Epithelial cell of esophagus (primary cell): ENCODE measurements at regions not wholly inside any gene's neighbourhood (a gene's known extent, or its start where the extent isn't known, plus 50 kb on each side); places are given as distances from the start of the nearest gene placed in this dataset.
A peak's percentile ranks its signal among the peaks of the same experiment; 100 is the strongest.

Source experiments
- DNase-seq: peaks from one replicate; pipeline ENCODE4 v3.0.0; 2010; ENCODE audit warnings: low read depth
- H3K4me3 ChIP-seq: 2 replicates; pipeline ENCODE4 v1.5.1; 2011; ENCODE audit warnings: mild to moderate bottlenecking, low read length, control low read depth
- CTCF ChIP-seq: IDR thresholded peaks from 2 replicates; pipeline ENCODE4 v1.5.1; 2011; ENCODE audit warnings: low read depth, mild to moderate bottlenecking, low read length, control low read depth, inconsistent platforms; ENCODE audit not compliant: insufficient read depth; ENCODE audit errors: missing control alignments

DNA sequence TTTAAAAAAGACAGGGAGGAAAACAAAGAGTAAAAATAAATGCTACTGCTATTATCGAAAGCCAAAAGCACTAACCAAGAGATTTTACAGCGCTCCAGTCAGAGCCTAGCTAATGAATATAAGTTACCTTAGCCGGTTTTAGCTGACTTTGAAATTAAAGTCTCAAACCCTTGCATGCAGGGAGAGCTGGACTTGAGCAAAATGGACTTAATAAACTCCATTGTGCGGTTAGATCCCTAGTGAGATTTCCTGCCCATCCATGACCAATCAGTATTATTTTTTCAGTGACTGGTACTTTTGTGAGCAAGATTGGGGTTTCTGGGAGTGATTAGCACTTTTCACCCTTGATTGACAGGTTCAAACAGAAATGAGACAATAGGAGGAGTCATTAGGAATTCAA, 333.4 kb upstream of the ADGRL2 start:
- DNase-seq, result no peak
- no peak overlapping the region for H3K4me3 ChIP-seq
- no peak for TF ChIP-seq CTCF

DNA sequence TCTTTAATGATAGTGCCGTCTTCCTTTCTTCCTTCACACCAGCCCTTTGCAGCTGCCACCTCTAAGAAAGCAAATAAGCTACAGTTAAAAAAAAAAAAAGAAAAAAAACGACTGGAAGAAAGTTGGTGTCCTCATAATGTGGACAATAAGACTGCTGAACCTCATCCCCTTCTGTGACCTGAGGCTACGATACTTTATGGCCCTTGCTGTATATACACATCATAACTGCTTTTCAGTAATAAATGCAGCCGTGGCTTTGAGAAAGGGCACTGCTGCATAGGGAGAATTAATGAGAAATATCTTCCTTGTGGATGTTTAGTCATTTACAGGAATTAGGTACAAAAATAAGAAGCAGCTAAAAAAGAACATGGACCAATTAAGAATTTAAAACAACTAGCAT, 333.8 kb upstream of the ADGRL2 start:
- TF ChIP-seq CTCF, result no peak
- H3K4me3 ChIP-seq, result no peak overlapping the region
- DNase-seq, result no peak

GRCh38 chr1:81463936-81464837, 336.5 kb upstream of the ADGRL2 start:
- no peak for DNase-seq
- no peak for TF ChIP-seq CTCF
- H3K4me3 ChIP-seq, result no peak overlapping the region

DNA sequence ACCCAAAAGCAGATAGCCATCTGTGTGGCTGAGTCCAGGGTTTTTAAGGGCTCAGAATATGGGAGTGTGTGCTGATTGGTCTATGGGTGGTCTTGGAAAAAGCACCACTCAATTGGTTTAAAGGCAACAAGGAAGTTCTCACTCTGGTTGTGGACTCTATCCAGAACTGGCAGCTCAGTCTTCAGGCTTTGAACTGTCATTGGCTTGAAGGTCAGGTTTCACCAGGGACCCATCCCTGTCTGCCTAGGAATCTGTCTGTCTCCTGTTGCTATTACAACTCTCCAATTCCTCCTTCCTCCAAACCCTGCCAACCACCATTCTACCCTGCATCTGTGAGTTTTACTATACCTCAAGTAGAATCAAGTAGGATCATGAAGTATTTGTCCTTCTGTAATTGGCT, 341.7 kb upstream of the ADGRL2 start:
- H3K4me3 ChIP-seq, result no peak overlapping the region
- no peak for TF ChIP-seq CTCF
- DNase-seq, result no peak

GRCh38 chr1:81458186-81458585, 342.5 kb upstream of the ADGRL2 start:
- no peak overlapping the region for H3K4me3 ChIP-seq
- no peak for TF ChIP-seq CTCF
- peak; percentile 56 for DNase-seq

DNA sequence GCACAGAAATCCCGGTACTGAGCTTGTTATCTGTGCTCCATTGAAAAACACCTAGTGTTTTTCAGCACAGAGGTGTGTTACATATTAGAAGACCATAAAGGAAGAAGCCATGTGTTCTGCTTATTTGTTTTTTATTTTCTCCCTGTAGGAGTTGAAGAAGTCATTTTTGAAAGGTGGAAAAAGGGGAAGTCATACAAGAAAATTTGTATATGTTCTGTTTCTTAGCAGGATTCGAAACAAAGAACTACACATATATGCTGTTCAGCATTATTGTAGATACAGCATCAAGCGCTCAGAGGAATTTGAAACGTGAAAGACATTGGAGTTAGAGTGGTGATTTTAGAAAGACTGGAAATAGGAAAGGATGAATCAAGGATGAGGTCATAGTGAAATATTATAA, 345.3 kb upstream of the ADGRL2 start:
- no peak overlapping the region for H3K4me3 ChIP-seq
- TF ChIP-seq CTCF, result no peak
- no peak for DNase-seq

DNA sequence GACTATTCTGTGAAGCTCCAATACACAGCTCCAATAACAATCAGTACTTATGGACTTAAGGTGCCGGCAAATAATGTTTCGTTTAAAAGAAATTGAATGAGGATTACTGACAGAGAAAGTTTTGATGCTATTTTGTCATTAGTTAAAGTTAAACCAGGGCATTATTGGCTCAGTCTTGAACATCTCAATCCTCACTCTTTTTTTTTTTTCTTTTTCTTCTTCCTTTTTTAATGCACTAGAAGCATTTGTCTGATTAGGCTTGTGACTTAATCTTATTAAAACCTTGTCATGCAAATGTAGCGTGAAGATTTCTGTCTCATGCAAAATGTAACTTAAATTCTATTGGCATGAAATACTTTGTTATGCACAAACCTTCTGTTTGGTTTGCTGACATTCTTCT, 346.8 kb upstream of the ADGRL2 start:
- DNase-seq, result peak; percentile 20
- no peak for TF ChIP-seq CTCF

More for the DNA sequence above, 346.8 kb upstream of the ADGRL2 start:
- H3K4me3 ChIP-seq, result no peak overlapping the region
